Anterior cingulate cortex (tissue), 58 donors: ENCODE measurements at regions not wholly inside any gene's neighbourhood (a gene's known extent, or its start where the extent isn't known, plus 50 kb on each side); places are given as distances from the start of the nearest gene placed in this dataset.

Experiments used
- DNase-seq, 58 donors: peaks; one replicate each; lab custom pipeline; 2025; lab: John Stamatoyannopoulos, UW

GRCh38 chr11:131179836-131180235 is 190.6 kb upstream of the NTM start:
- no peak for DNase-seq

- no peak for DNase-seq
Observed at GRCh38 chr11:131185915-131186314, 184.5 kb upstream of the NTM start.

- peak in 1 of 58 donors; percentile 12 for DNase-seq
Observed at GRCh38 chr11:131186629-131187101, 183.8 kb upstream of the NTM start.

GRCh38 chr11:131190446-131190845 is 180.0 kb upstream of the NTM start:
- no peak for DNase-seq

GRCh38 chr11:131191606-131192005 is 178.8 kb upstream of the NTM start:
- no peak for DNase-seq

- DNase-seq, result no peak
Observed at GRCh38 chr11:131192628-131193027, 177.8 kb upstream of the NTM start.

GRCh38 chr11:131193031-131193501 is 177.3 kb upstream of the NTM start:
- peak in 1 of 58 donors; percentile 27 for DNase-seq

- no peak for DNase-seq
Observed at GRCh38 chr11:131194726-131195125, 175.7 kb upstream of the NTM start.

- DNase-seq, result peak in 43 of 58 donors; percentile 8 to 83 (median 30)
Observed at GRCh38 chr11:131195661-131196517, 174.5 kb upstream of the NTM start.

- peak in 2 of 58 donors; percentile 4 to 14 for DNase-seq
Observed at GRCh38 chr11:131198161-131199014, 172.0 kb upstream of the NTM start.

- DNase-seq, result no peak
Observed at GRCh38 chr11:131199015-131199280, 171.5 kb upstream of the NTM start.

GRCh38 chr11:131201674-131202073 is 168.7 kb upstream of the NTM start:
- DNase-seq, result no peak

GRCh38 chr11:131203040-131203439 is 167.4 kb upstream of the NTM start:
- DNase-seq, result no peak

GRCh38 chr11:131204282-131204681 is 166.1 kb upstream of the NTM start:
- DNase-seq, result no peak

- no peak for DNase-seq
Observed at GRCh38 chr11:131204765-131205380, 165.5 kb upstream of the NTM start.

- DNase-seq, result no peak
Observed at GRCh38 chr11:131206671-131207070, 163.7 kb upstream of the NTM start.

- DNase-seq, result no peak
Observed at GRCh38 chr11:131207901-131208300, 162.5 kb upstream of the NTM start.

GRCh38 chr11:131217313-131218310 is 152.8 kb upstream of the NTM start:
- no peak for DNase-seq

GRCh38 chr11:131218542-131218941 is 151.9 kb upstream of the NTM start:
- no peak for DNase-seq

GRCh38 chr11:131219646-131220045 is 150.8 kb upstream of the NTM start:
- no peak for DNase-seq
